ENCODE measurements at regions not wholly inside any gene's neighbourhood (a gene's known extent, or its start where the extent isn't known, plus 50 kb on each side); places are given as distances from the start of the nearest gene placed in this dataset.

DNA sequence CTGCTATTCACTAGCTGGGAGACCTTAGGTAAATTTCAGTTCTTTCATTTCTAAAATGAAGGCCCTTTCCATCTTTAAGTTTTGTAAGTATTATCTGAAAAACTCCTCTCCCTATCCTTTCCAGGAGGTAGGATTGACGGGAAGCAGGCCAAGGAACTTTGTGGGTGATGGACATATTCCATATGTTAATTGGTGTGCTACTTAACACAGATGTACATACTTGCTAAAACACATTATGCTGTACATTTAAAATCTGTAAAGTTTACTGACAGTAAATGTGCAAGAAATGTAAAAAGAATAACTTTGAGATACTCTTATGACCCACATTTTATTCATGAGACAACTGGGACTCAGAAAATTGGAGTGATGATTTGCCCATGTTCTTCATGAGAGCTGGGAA lies 329.8 kb upstream of the LRRC3B start:
- H4K20me1 ChIP-seq (ENCODE audit: insufficient read depth, low read length): no peaks in the 10 kb centered on the region
- H3K36me3 Mint-ChIP-seq (ENCODE audit: low read depth, unreplicated experiment): no peaks in the 10 kb centered on the region
- no peaks in the 10 kb centered on the region for H3K4me1 Mint-ChIP-seq (ENCODE audit: low read depth, unreplicated experiment)

DNA sequence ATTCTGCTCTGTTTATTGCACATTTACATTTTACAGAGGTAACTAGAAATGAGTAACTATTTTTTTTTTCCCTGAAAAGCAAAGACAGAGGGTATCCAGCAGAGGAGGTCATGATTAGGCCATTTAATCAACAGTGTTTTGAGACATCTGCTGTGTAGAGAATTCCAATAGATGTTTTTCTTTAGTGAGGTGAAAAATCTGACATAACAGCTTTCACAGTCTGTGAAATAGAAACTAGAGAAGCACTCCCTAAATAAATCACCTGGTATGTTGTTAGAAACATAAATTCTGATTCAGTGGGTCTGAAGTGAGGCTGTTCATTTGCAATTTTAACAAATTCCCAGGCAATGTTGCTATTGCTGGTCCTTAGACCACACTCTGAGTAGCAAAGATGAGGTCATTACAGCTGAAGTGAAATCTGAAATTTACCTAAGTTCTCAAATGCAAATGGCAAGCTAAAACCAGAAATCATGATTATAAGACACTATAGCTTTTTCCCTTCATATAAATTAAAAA lies 329.2 kb upstream of the LRRC3B start:
- Histone ChIP-seq H3K4me1 (ENCODE audit: insufficient read depth, low read length) (no peaks in the 10 kb centered on the region), H3K9me3 (ENCODE audit: insufficient read depth, low read depth, low read length) (no peaks in the 10 kb centered on the region), H3K79me2 (ENCODE audit: insufficient read depth, low read length) (no peaks in the 10 kb centered on the region), H2AFZ (ENCODE audit: low read depth, low read length) (no peak overlapping the region), H3K27ac (ENCODE audit: low read depth, low read length) (no peak overlapping the region), H3K9ac (ENCODE audit: low read length) (no peak overlapping the region), H3K27me3 (ENCODE audit: insufficient read depth, low read length) (no peaks in the 10 kb centered on the region), H3K36me3 (ENCODE audit: insufficient read depth, low read length) (no peaks in the 10 kb centered on the region), H3K4me2 (ENCODE audit: low read length) (no peak overlapping the region), H4K20me1 (ENCODE audit: insufficient read depth, low read length) (no peaks in the 10 kb centered on the region), H3K4me3 (ENCODE audit: insufficient read depth, low read depth, low read length) (no peak overlapping the region)
- Mint-ChIP-seq H3K27ac (ENCODE audit: unreplicated experiment) (no peak overlapping the region), H3K4me3 (ENCODE audit: unreplicated experiment) (no peak overlapping the region), H3K9me3 (ENCODE audit: unreplicated experiment) (no peaks in the 10 kb centered on the region), H3K4me1 (ENCODE audit: low read depth, unreplicated experiment) (no peaks in the 10 kb centered on the region), H3K27me3 (ENCODE audit: low read depth, unreplicated experiment) (no peaks in the 10 kb centered on the region), H3K36me3 (ENCODE audit: low read depth, unreplicated experiment) (no peaks in the 10 kb centered on the region)
- FAIRE-seq (no peak), DNase-seq (ENCODE audit: low read depth) (no peak)
- TF ChIP-seq EZH2 (IDR thresholded peaks at IDR 0.05; ENCODE audit: insufficient read depth, low read length): no peak
- TF ChIP-seq, protein P1, sequence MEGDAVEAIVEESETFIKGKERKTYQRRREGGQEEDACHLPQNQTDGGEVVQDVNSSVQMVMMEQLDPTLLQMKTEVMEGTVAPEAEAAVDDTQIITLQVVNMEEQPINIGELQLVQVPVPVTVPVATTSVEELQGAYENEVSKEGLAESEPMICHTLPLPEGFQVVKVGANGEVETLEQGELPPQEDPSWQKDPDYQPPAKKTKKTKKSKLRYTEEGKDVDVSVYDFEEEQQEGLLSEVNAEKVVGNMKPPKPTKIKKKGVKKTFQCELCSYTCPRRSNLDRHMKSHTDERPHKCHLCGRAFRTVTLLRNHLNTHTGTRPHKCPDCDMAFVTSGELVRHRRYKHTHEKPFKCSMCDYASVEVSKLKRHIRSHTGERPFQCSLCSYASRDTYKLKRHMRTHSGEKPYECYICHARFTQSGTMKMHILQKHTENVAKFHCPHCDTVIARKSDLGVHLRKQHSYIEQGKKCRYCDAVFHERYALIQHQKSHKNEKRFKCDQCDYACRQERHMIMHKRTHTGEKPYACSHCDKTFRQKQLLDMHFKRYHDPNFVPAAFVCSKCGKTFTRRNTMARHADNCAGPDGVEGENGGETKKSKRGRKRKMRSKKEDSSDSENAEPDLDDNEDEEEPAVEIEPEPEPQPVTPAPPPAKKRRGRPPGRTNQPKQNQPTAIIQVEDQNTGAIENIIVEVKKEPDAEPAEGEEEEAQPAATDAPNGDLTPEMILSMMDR (IDR thresholded peaks at IDR 0.05; ENCODE audit: insufficient read depth, low read depth, low read length): no peak

More for the DNA sequence above, 329.8 kb upstream of the LRRC3B start:
- no peak overlapping the region for H3K27ac Mint-ChIP-seq (ENCODE audit: unreplicated experiment)
- H3K4me3 Mint-ChIP-seq (ENCODE audit: unreplicated experiment): no peak overlapping the region
- no peak overlapping the region for H3K9ac ChIP-seq (ENCODE audit: low read length)
- H3K4me3 ChIP-seq (ENCODE audit: insufficient read depth, low read depth, low read length): no peak overlapping the region
- no peaks in the 10 kb centered on the region for H3K27me3 ChIP-seq (ENCODE audit: insufficient read depth, low read length)
- H3K27ac ChIP-seq (ENCODE audit: low read depth, low read length): no peak overlapping the region
- no peak for TF ChIP-seq EZH2 (IDR thresholded peaks at IDR 0.05; ENCODE audit: insufficient read depth, low read length)
- TF ChIP-seq, protein P1 (IDR thresholded peaks at IDR 0.05; ENCODE audit: insufficient read depth, low read depth, low read length): no peak
- no peaks in the 10 kb centered on the region for H3K9me3 ChIP-seq (ENCODE audit: insufficient read depth, low read depth, low read length)
- FAIRE-seq: no peak
- no peaks in the 10 kb centered on the region for H3K27me3 Mint-ChIP-seq (ENCODE audit: low read depth, unreplicated experiment)
- H3K36me3 ChIP-seq (ENCODE audit: insufficient read depth, low read length): no peaks in the 10 kb centered on the region
- no peak overlapping the region for H2AFZ ChIP-seq (ENCODE audit: low read depth, low read length)
- H3K4me2 ChIP-seq (ENCODE audit: low read length): no peak overlapping the region
- H3K9me3 Mint-ChIP-seq (ENCODE audit: unreplicated experiment): no peaks in the 10 kb centered on the region
- no peaks in the 10 kb centered on the region for H3K4me1 ChIP-seq (ENCODE audit: insufficient read depth, low read length)
- no peak for DNase-seq (ENCODE audit: low read depth)
- H3K79me2 ChIP-seq (ENCODE audit: insufficient read depth, low read length): no peaks in the 10 kb centered on the region

DNA sequence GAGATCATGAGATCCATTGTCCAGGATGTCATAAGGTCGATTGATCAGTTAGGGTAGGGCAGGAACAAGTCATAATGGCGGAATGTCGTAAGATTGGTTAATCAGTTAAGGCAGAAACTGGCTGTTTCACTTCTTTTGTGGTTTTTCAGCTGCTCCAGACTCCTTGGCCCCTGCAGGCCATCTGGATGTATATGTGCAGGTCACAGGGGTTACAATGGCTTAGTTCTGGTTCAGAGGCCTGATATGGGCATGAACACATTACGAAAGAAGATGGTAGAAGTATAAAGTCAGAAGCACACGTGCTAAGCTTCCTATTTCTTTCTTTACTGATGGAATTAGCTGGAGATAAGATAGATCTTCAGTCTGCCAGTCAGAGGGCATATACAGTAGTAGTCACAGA lies 315.4 kb upstream of the LRRC3B start:
- Histone ChIP-seq H3K27ac (ENCODE audit: low read depth, low read length) (no peak overlapping the region), H3K4me1 (ENCODE audit: insufficient read depth, low read length) (no peaks in the 10 kb centered on the region), H3K9me3 (ENCODE audit: insufficient read depth, low read depth, low read length) (peaks cover 6% of the 10 kb centered on the region), H3K4me2 (ENCODE audit: low read length) (no peak overlapping the region), H2AFZ (ENCODE audit: low read depth, low read length) (no peak overlapping the region), H3K4me3 (ENCODE audit: insufficient read depth, low read depth, low read length) (no peak overlapping the region), H3K27me3 (ENCODE audit: insufficient read depth, low read length) (no peaks in the 10 kb centered on the region), H3K36me3 (ENCODE audit: insufficient read depth, low read length) (no peaks in the 10 kb centered on the region), H4K20me1 (ENCODE audit: insufficient read depth, low read length) (no peaks in the 10 kb centered on the region), H3K9ac (ENCODE audit: low read length) (no peak overlapping the region), H3K79me2 (ENCODE audit: insufficient read depth, low read length) (no peaks in the 10 kb centered on the region)
- Mint-ChIP-seq H3K36me3 (ENCODE audit: low read depth, unreplicated experiment) (no peaks in the 10 kb centered on the region), H3K4me1 (ENCODE audit: low read depth, unreplicated experiment) (peaks cover 5% of the 10 kb centered on the region), H3K27ac (ENCODE audit: unreplicated experiment) (no peak overlapping the region), H3K4me3 (ENCODE audit: unreplicated experiment) (no peak overlapping the region), H3K27me3 (ENCODE audit: low read depth, unreplicated experiment) (no peaks in the 10 kb centered on the region), H3K9me3 (ENCODE audit: unreplicated experiment) (peaks cover 16% of the 10 kb centered on the region)
- FAIRE-seq (no peak), DNase-seq (ENCODE audit: low read depth) (no peak)
- TF ChIP-seq, protein P1 (IDR thresholded peaks at IDR 0.05; ENCODE audit: insufficient read depth, low read depth, low read length): no peak
- TF ChIP-seq EZH2 (IDR thresholded peaks at IDR 0.05; ENCODE audit: insufficient read depth, low read length): no peak

Measured in astrocyte (in vitro differentiated cells and primary cell).